Right lobe of liver (tissue), 4 donors: ENCODE measurements at regions not wholly inside any gene's neighbourhood (a gene's known extent, or its start where the extent isn't known, plus 50 kb on each side); places are given as distances from the start of the nearest gene placed in this dataset.

Source experiments
- POLR2A ChIP-seq: fragments of 450-650 bp; IDR thresholded peaks from one replicate; pipeline ENCODE4 v1.6.1; 2017; ENCODE audit warnings: antibody characterized with exemption, mild to moderate bottlenecking
- TF ChIP-seq, protein P1 (sequence below), 4 donors: fragments of 200-600 bp in 3 of 4; fragments of 450-650 bp in 1 of 4; IDR thresholded peaks; one replicate each; pipeline versions ENCODE4 v1.5.1 to v1.8.0; 2016 to 2022; ENCODE audit warnings: antibody characterized with exemption in 4 of 4, mild to moderate bottlenecking in 2 of 4
- donor health status: DM: no; HTN: no; CAD: no.
- donor health status: DM: no; HTN: no; CAD: no.
- donor health status: DM: no; HTN: yes; CAD: no.

DNA sequence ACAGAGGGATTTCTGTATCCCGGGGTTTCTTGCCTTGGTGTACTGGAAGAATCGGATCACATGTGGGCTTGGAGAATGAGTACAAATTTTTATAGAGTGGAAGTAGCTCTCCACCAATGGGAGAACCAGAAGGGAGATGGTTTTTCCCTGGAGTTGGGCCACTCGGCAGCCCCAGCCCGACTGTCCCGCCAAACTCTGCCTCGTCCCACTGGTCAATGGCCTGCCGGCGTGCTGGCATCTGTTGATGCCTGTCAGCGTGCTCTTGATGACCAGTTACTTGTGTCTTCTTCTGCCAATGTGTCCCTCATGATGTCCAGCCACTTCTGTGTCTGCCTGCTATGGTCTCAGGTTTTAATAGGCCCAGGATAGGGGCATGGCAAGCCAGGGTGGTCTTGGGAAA, 100.5 kb downstream of the CFAP44 start:
- TF ChIP-seq, protein P1, sequence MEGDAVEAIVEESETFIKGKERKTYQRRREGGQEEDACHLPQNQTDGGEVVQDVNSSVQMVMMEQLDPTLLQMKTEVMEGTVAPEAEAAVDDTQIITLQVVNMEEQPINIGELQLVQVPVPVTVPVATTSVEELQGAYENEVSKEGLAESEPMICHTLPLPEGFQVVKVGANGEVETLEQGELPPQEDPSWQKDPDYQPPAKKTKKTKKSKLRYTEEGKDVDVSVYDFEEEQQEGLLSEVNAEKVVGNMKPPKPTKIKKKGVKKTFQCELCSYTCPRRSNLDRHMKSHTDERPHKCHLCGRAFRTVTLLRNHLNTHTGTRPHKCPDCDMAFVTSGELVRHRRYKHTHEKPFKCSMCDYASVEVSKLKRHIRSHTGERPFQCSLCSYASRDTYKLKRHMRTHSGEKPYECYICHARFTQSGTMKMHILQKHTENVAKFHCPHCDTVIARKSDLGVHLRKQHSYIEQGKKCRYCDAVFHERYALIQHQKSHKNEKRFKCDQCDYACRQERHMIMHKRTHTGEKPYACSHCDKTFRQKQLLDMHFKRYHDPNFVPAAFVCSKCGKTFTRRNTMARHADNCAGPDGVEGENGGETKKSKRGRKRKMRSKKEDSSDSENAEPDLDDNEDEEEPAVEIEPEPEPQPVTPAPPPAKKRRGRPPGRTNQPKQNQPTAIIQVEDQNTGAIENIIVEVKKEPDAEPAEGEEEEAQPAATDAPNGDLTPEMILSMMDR (IDR thresholded peaks at IDR 0.05), result no peak
- no peak for TF ChIP-seq POLR2A
